H9 (cell line): ENCODE measurements at regions not wholly inside any gene's neighbourhood (a gene's known extent, or its start where the extent isn't known, plus 50 kb on each side); places are given as distances from the start of the nearest gene placed in this dataset.

Experiments
- DNase-seq: peaks from one replicate; pipeline ENCODE4 v3.0.0-alpha.2; 2017
- H2AFZ ChIP-seq: one replicate; pipeline ENCODE4 v1.6.1; 2013; ENCODE audit warnings: mild to moderate bottlenecking, low read length, control low read depth, moderate library complexity
- H2AK5ac ChIP-seq: 2 replicates; pipeline ENCODE4 v1.6.1; 2013; ENCODE audit warnings: low read length, control low read depth, mixed read lengths; ENCODE audit not compliant: insufficient read length
- H2BK120ac ChIP-seq: one replicate; pipeline ENCODE4 v1.6.1; 2013; ENCODE audit warnings: low read depth, mild to moderate bottlenecking, low read length, control low read depth, inconsistent platforms; ENCODE audit not compliant: poor library complexity, severe bottlenecking
- H2BK12ac ChIP-seq: 2 replicates; pipeline ENCODE4 v1.6.1; 2013; ENCODE audit warnings: low read length, control low read depth, mixed read lengths, low read depth; ENCODE audit not compliant: insufficient read length
- H2BK15ac ChIP-seq: 2 replicates; pipeline ENCODE4 v1.6.1; 2013; ENCODE audit warnings: low read depth, low read length, control low read depth
- H2BK20ac ChIP-seq: one replicate; pipeline ENCODE4 v1.6.1; 2013; ENCODE audit warnings: low read depth, mild to moderate bottlenecking, low read length, control low read depth, inconsistent platforms; ENCODE audit not compliant: poor library complexity, severe bottlenecking
- H2BK5ac ChIP-seq: 2 replicates; pipeline ENCODE4 v1.6.1; 2013; ENCODE audit warnings: low read length, control low read depth, mixed read lengths; ENCODE audit not compliant: insufficient read length
- H3K14ac ChIP-seq: 2 replicates; pipeline ENCODE4 v1.6.1; 2013; ENCODE audit warnings: low read length, control low read depth; ENCODE audit not compliant: insufficient read depth
- H3K18ac ChIP-seq: 2 replicates; pipeline ENCODE4 v1.6.1; 2013; ENCODE audit warnings: low read depth, mild to moderate bottlenecking, mixed read lengths, low read length, control low read depth; ENCODE audit not compliant: insufficient read length
- H3K23ac ChIP-seq: 2 replicates; pipeline ENCODE4 v1.6.1; 2013; ENCODE audit warnings: low read length, control low read depth, mixed read lengths, low read depth; ENCODE audit not compliant: insufficient read length
- H3K23me2 ChIP-seq: 2 replicates; pipeline ENCODE4 v1.6.1; 2013; ENCODE audit warnings: low read depth, mild to moderate bottlenecking, mixed read lengths, low read length, control low read depth; ENCODE audit not compliant: insufficient read length, poor library complexity, severe bottlenecking
- H3K27ac ChIP-seq: 2 replicates; pipeline ENCODE4 v1.5.1; 2013; ENCODE audit warnings: low read length, control low read depth, mixed read lengths, low read depth; ENCODE audit not compliant: insufficient read length
- H3K27me3 ChIP-seq: 2 replicates; pipeline ENCODE4 v1.6.1; 2013; ENCODE audit warnings: low read length, control low read depth, inconsistent platforms; ENCODE audit not compliant: insufficient read depth
- H3K4ac ChIP-seq: 2 replicates; pipeline ENCODE4 v1.6.1; 2013; ENCODE audit warnings: low read depth, mild to moderate bottlenecking, control low read depth, inconsistent platforms, low read length, moderate library complexity
- H3K4me1 ChIP-seq: 2 replicates; pipeline ENCODE4 v1.6.1; 2013; ENCODE audit warnings: low read length, control low read depth, inconsistent platforms; ENCODE audit not compliant: insufficient read depth
- H3K4me2 ChIP-seq: 2 replicates; pipeline ENCODE4 v1.6.1; 2013; ENCODE audit warnings: low read length, control low read depth, mixed read lengths; ENCODE audit not compliant: insufficient read length, insufficient read depth
- H3K56ac ChIP-seq: 2 replicates; pipeline ENCODE4 v1.6.1; 2013; ENCODE audit warnings: low read depth, mild to moderate bottlenecking, mixed read lengths, low read length, control low read depth; ENCODE audit not compliant: insufficient read length
- H3K79me1 ChIP-seq: 2 replicates; pipeline ENCODE4 v1.6.1; 2013; ENCODE audit warnings: low read depth, mild to moderate bottlenecking, moderate library complexity, low read length, control low read depth, inconsistent platforms; ENCODE audit not compliant: insufficient read depth, poor library complexity, severe bottlenecking
- H3K79me2 ChIP-seq: 2 replicates; pipeline ENCODE4 v1.6.1; 2013; ENCODE audit warnings: low read length, control low read depth, inconsistent platforms; ENCODE audit not compliant: insufficient read depth
- H3K9ac ChIP-seq: 2 replicates; pipeline ENCODE4 v1.6.1; 2013; ENCODE audit warnings: low read length, control low read depth, mixed read lengths; ENCODE audit not compliant: insufficient read length; ENCODE audit errors: extremely low read depth
- H3K9me3 ChIP-seq: one replicate; pipeline ENCODE4 v1.6.1; 2013; ENCODE audit warnings: low read depth, low read length, inconsistent platforms; ENCODE audit not compliant: control insufficient read depth
- H3T11ph ChIP-seq: one replicate; pipeline ENCODE4 v1.6.1; 2013; ENCODE audit warnings: mild to moderate bottlenecking, low read length, control low read depth, inconsistent platforms
- H4K20me1 ChIP-seq: one replicate; pipeline ENCODE4 v1.6.1; 2013; ENCODE audit not compliant: control insufficient read depth, insufficient read length, insufficient read depth
- H4K5ac ChIP-seq: 2 replicates; pipeline ENCODE4 v1.6.1; 2013; ENCODE audit warnings: low read depth, mild to moderate bottlenecking, mixed read lengths, low read length, control low read depth; ENCODE audit not compliant: insufficient read length
- H4K8ac ChIP-seq: replicated peaks from 2 replicates; pipeline ENCODE4 v1.6.1; 2013; ENCODE audit warnings: low read length, control low read depth, mixed read lengths, low read depth; ENCODE audit not compliant: insufficient read length
- H4K91ac ChIP-seq: 2 replicates; pipeline ENCODE4 v1.6.1; 2013; ENCODE audit warnings: low read depth, mild to moderate bottlenecking, moderate library complexity, mixed read lengths, low read length, control low read depth; ENCODE audit not compliant: insufficient read length
- H3K27ac Mint-ChIP-seq, 3 experiments: 2 replicates in 2 of 3; 3 replicates in 1 of 3; pipeline ENCODE4 v1.8.0; 2020 to 2021; ENCODE audit warnings: mixed read lengths in 3 of 3, mild to moderate bottlenecking in 1 of 3, moderate library complexity in 1 of 3
- H3K27me3 Mint-ChIP-seq: 2 replicates; pipeline ENCODE4 v1.8.0; 2021; ENCODE audit warnings: low read depth, mild to moderate bottlenecking, moderate library complexity, mixed read lengths
- H3K36me3 Mint-ChIP-seq, 3 experiments: 2 replicates in 2 of 3; 3 replicates in 1 of 3; pipeline ENCODE4 v1.8.0; 2020 to 2021; ENCODE audit warnings: low read depth in 3 of 3, mixed read lengths in 3 of 3; ENCODE audit not compliant: insufficient read depth in 1 of 3
- H3K4me1 Mint-ChIP-seq, 2 experiments: 2 replicates each; pipeline ENCODE4 v1.8.0; 2020; ENCODE audit warnings: mixed read lengths in 2 of 2
- H3K4me3 Mint-ChIP-seq, 2 experiments: 2 replicates in 1 of 2; 3 replicates in 1 of 2; pipeline ENCODE4 v1.8.0; 2020 to 2021; ENCODE audit warnings: mild to moderate bottlenecking in 2 of 2, mixed read lengths in 2 of 2, moderate library complexity in 1 of 2
- H3K9me3 Mint-ChIP-seq, 2 experiments: 2 replicates in 1 of 2; 3 replicates in 1 of 2; pipeline ENCODE4 v1.8.0; 2020; ENCODE audit warnings: mild to moderate bottlenecking in 2 of 2, mixed read lengths in 2 of 2, moderate library complexity in 1 of 2
- WGBS: extraction: QIAGEN DNeasy Blood & Tissue Kit; methylation state at CpG from one replicate; pipeline ENCODE4 v1.1.7; 2013; ENCODE audit warnings: missing lambda C conversion rate, low lambda C conversion rate, mixed read lengths; ENCODE audit not compliant: insufficient read length; ENCODE audit errors: extremely low coverage; 5-methylcytosine and 5-hydroxymethylcytosine counted together
- TF ChIP-seq, protein P1 (sequence below): fragments of 200-600 bp; sonication (generic); conservative IDR thresholded peaks from 3 replicates; pipeline ENCODE4 v1.8.0; 2021; ENCODE audit warnings: antibody characterized with exemption, mild to moderate bottlenecking

DNA sequence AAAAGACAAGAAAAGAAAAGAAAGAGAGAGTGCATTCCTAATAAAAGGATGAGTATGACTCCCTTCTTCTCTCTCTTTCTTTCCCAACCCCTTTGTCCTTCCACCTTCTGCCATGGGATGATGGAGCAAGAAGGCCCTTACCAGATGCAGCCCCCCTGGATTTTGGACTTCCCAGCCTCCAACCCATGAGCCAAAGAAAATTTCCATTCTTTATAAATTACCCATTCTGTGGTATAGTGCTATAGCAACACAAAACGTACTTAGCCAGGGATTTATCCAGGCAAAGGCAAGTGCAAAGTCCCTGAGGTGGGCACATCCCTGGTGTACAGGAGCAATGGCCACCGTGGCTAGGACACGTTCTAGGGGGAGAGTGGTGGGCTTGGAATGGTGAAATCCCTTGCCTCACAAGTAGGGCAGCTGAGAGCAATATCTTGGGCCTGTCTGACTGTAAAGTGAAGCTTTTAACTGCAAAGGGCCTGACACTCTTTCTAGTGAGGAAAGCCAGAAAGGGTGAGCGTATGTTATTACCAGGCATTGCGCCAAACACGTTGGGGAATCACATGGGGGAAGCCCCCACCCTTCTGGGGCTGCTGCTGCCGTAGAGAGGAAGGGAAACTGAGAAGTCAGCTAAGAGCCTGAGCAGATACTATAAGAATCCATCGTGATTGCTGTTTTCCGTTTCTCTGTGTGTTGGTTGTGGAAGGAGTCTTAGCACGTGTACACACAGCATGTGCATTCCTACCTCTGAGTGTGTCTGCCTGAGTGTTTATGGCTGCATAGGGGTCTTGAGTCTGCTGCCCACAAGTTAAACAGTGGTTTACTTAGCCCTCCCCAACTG, 50.7 kb upstream of the SIRPA start:
- Mint-ChIP-seq H3K9me3 (peaks cover 0 to 3% of the 10 kb centered on the region in 2 experiments; a peak in 2 of 5 replicates), H3K4me3 (no peak overlapping the region; a peak in 1 of 5 replicates), H3K4me1 (peaks cover 11 to 12% of the 10 kb centered on the region in 2 experiments), H3K36me3 (peaks cover 0 to 2% (median 0%) of the 10 kb centered on the region in 3 experiments; a peak in 1 of 7 replicates), H3K27ac (no peak overlapping the region), H3K27me3 (peaks cover 7% of the 10 kb centered on the region; the same call in 1 of the 2 replicates)
- Histone ChIP-seq H2BK20ac (no peak overlapping the region), H3K79me1 (no peaks in the 10 kb centered on the region), H3T11ph (no peak overlapping the region), H4K5ac (no peak overlapping the region), H4K20me1 (no peaks in the 10 kb centered on the region), H3K9me3 (no peaks in the 10 kb centered on the region), H3K4me1 (no peaks in the 10 kb centered on the region), H3K27ac (no peak overlapping the region), H2BK15ac (no peak overlapping the region), H3K56ac (no peak overlapping the region), H2AK5ac (no peak overlapping the region), H4K8ac (no peak overlapping the region), H3K23me2 (no peaks in the 10 kb centered on the region), H2BK5ac (no peak overlapping the region), H3K4ac (no peak overlapping the region), H2BK120ac (no peak overlapping the region), H2BK12ac (no peak overlapping the region), H2AFZ (no peak overlapping the region), H4K91ac (no peak overlapping the region), H3K18ac (no peak overlapping the region), H3K9ac (no peak overlapping the region), H3K4me2 (no peak overlapping the region), H3K14ac (no peak overlapping the region), H3K79me2 (no peaks in the 10 kb centered on the region), H3K23ac (no peak overlapping the region), H3K27me3 (no peaks in the 10 kb centered on the region)
- no CpG with 5 or more reads among the region's 10 CpGs for WGBS
- TF ChIP-seq, protein P1, sequence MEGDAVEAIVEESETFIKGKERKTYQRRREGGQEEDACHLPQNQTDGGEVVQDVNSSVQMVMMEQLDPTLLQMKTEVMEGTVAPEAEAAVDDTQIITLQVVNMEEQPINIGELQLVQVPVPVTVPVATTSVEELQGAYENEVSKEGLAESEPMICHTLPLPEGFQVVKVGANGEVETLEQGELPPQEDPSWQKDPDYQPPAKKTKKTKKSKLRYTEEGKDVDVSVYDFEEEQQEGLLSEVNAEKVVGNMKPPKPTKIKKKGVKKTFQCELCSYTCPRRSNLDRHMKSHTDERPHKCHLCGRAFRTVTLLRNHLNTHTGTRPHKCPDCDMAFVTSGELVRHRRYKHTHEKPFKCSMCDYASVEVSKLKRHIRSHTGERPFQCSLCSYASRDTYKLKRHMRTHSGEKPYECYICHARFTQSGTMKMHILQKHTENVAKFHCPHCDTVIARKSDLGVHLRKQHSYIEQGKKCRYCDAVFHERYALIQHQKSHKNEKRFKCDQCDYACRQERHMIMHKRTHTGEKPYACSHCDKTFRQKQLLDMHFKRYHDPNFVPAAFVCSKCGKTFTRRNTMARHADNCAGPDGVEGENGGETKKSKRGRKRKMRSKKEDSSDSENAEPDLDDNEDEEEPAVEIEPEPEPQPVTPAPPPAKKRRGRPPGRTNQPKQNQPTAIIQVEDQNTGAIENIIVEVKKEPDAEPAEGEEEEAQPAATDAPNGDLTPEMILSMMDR: no peak
- DNase-seq: no peak
